T-helper 17 cell (primary cell): ENCODE measurements at regions not wholly inside any gene's neighbourhood (a gene's known extent, or its start where the extent isn't known, plus 50 kb on each side); places are given as distances from the start of the nearest gene placed in this dataset.
"Not testable (repeated sequence)": the region's sequence is repeated elsewhere in the genome, so short reads cannot be mapped to it uniquely, and the experiment has no call there.

ENCODE experiments used
- ATAC-seq: fragments of 150-1000 bp; cut with Tn5 transposase; 2 replicates; pipeline ENCODE4 v1.10.0; 2021; ENCODE audit warnings: mild to moderate bottlenecking, moderate library complexity
- DNase-seq, 3 donors: peaks; one replicate each; pipeline versions ENCODE4 v3.0.0 to v3.0.0-alpha.2; 2020 to 2021
- H3K9me3 ChIP-seq: one replicate; pipeline ENCODE4 v1.7.0; 2013; ENCODE audit warnings: low read length, mild to moderate bottlenecking; ENCODE audit not compliant: control insufficient read depth, poor library complexity, severe bottlenecking
- H3K27ac Mint-ChIP-seq: one replicate; pipeline ENCODE4 v1.8.0; 2022; ENCODE audit warnings: mild to moderate bottlenecking, moderate library complexity, mixed read lengths
- H3K27me3 Mint-ChIP-seq: one replicate; pipeline ENCODE4 v1.8.0; 2022; ENCODE audit warnings: mixed read lengths
- H3K36me3 Mint-ChIP-seq: one replicate; pipeline ENCODE4 v1.8.0; 2022; ENCODE audit warnings: low read depth, mixed read lengths
- H3K4me1 Mint-ChIP-seq: one replicate; pipeline ENCODE4 v1.8.0; 2022; ENCODE audit warnings: mild to moderate bottlenecking, mixed read lengths
- H3K4me3 Mint-ChIP-seq: one replicate; pipeline ENCODE4 v1.8.0; 2022; ENCODE audit warnings: mild to moderate bottlenecking, moderate library complexity, mixed read lengths

DNA sequence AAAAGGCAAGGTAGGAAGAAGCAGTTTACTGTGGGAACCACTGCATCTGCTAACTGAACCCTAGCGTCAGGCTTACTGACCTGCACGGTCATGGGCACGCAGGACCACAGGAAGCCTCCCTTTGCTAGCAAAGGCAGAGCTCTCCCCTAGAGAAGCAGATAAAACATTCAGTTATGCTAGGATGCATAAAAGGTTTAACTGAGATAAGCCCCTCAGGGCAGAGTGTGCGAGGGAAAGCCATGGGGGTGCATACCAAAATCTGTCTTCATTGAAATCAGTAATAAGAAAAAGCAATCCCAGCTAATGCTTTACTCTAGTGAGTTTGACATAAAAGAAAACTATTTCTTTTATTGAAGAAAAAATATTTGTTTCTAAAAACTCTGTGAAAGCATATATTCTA is 2403.7 kb upstream of the C9orf72 start:
- H3K36me3 Mint-ChIP-seq: no peaks in the 10 kb centered on the region
- H3K4me3 Mint-ChIP-seq: no peak overlapping the region
- DNase-seq (no peak), ATAC-seq (no peak)
- H3K27me3 Mint-ChIP-seq: no peaks in the 10 kb centered on the region
- no peak overlapping the region for H3K27ac Mint-ChIP-seq
- no peaks in the 10 kb centered on the region for H3K4me1 Mint-ChIP-seq
- H3K9me3 ChIP-seq: no peaks in the 10 kb centered on the region

DNA sequence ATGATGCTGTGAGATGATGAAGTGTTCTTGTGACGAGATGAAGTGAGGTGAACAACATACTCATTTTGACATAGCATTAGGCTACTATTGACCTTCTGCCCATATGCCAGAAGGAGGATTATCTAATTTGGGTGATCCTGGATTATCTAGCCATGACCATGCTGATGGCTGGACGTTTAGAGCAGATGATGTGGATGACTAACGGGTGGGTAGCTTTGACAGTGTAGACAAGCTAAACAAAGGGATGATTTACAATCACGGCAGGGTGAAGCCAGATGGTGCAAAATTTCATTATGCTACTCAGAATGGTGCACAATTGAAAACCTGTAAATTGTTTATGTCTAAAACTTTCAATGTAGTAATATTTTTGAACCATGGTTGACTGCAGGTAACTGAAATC is 2403.4 kb upstream of the ACO1 start:
- no peak overlapping the region for H3K4me3 Mint-ChIP-seq
- no peaks in the 10 kb centered on the region for H3K4me1 Mint-ChIP-seq
- H3K27me3 Mint-ChIP-seq: no peaks in the 10 kb centered on the region
- ATAC-seq (no peak), DNase-seq (no peak)
- no peaks in the 10 kb centered on the region for H3K9me3 ChIP-seq
- no peak overlapping the region for H3K27ac Mint-ChIP-seq
- H3K36me3 Mint-ChIP-seq: no peaks in the 10 kb centered on the region

DNA sequence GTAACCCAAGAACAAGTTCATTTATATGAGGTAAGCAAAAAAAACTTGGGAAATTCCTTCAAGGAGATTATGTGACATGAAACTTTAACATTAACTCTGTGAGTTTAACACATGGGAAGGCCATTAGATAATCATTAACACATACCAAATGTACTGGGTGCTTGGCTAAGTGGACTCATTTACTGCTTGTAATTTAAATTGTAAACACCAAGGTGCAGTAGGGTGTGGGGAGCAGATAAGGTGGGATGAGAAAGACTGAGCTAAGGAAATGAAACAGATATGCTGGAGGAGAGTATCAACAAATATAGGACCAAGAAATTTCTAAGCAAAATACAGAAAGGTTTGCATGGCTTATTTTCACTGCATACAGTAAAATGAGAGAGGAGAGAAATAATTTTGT is 2384.8 kb upstream of the ACO1 start:
- no peak overlapping the region for H3K27ac Mint-ChIP-seq
- no peak for DNase-seq
- no peaks in the 10 kb centered on the region for H3K4me1 Mint-ChIP-seq
- H3K27me3 Mint-ChIP-seq: no peaks in the 10 kb centered on the region
- no peak for ATAC-seq
- H3K36me3 Mint-ChIP-seq: no peaks in the 10 kb centered on the region
- no peak overlapping the region for H3K4me3 Mint-ChIP-seq
- H3K9me3 ChIP-seq: no peaks in the 10 kb centered on the region

DNA sequence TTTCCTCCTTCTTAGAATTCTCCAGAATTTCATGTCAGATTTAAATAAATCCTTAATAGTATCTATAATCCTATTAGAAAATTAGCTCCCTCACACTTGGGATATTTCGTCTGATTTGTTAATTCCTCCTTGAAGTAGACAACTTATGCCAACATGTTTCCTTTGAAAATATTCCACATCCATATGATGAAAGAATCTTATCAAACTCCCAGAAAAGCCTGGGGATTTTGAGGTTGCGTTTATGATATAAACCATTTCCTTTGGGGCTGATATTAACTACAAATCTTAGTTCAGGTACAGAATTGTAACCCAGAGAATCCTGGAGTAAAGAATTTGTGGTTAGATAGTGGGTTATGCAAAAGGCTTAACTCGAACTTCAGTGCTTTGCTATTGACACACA is 2373.8 kb upstream of the ACO1 start:
- Mint-ChIP-seq H3K27ac (no peak overlapping the region), H3K4me1 (no peaks in the 10 kb centered on the region), H3K4me3 (no peak overlapping the region), H3K36me3 (no peaks in the 10 kb centered on the region), H3K27me3 (no peaks in the 10 kb centered on the region)
- DNase-seq (no peak), ATAC-seq (no peak)
- H3K9me3 ChIP-seq: no peaks in the 10 kb centered on the region

DNA sequence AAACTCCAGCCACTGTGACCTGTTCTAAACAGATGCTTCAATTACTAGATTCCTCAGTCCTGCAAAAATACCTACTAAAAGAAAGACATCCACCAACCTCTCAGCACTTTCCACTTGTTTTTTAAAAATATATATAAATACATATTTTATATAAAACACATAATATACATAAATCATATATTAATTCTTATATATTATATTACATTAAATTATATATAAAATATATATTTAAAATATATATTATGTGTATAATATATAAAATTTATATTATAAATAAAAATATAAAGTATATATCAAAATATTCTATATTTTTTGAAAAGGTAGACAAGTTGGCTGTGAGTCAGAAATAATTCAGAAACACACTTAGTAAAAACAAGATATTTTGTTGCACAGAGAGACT is 2371.8 kb upstream of the ACO1 start:
- H3K27me3 Mint-ChIP-seq: no peaks in the 10 kb centered on the region
- no peaks in the 10 kb centered on the region for H3K4me1 Mint-ChIP-seq
- no peaks in the 10 kb centered on the region for H3K36me3 Mint-ChIP-seq
- H3K9me3 ChIP-seq: no peaks in the 10 kb centered on the region
- DNase-seq (no peak), ATAC-seq (no peak)
- H3K4me3 Mint-ChIP-seq: no peak overlapping the region
- H3K27ac Mint-ChIP-seq: no peak overlapping the region

DNA sequence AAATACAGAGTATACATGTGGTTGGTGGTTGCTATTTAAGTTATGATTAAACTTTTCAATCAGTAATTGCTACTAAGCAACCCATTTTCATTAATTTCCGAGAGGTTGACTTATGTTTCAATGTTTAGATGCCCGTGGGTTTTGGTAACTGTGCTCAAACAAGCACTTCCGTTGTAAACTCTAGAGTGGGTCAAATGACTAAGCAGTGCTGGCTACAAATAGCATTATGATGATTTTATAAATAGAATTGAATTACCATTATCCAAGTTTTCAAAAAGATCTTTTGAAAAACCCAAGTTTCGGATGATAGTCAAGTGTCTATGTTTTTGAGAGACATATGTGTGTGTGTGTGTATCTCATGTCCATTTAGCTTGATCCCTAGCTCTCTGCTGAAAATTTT is 2369.4 kb upstream of the ACO1 start:
- no peak overlapping the region for H3K27ac Mint-ChIP-seq
- no peaks in the 10 kb centered on the region for H3K4me1 Mint-ChIP-seq
- H3K4me3 Mint-ChIP-seq: no peak overlapping the region
- ATAC-seq: no peak
- no peaks in the 10 kb centered on the region for H3K27me3 Mint-ChIP-seq
- no peaks in the 10 kb centered on the region for H3K9me3 ChIP-seq
- no peak for DNase-seq
- H3K36me3 Mint-ChIP-seq: no peaks in the 10 kb centered on the region

DNA sequence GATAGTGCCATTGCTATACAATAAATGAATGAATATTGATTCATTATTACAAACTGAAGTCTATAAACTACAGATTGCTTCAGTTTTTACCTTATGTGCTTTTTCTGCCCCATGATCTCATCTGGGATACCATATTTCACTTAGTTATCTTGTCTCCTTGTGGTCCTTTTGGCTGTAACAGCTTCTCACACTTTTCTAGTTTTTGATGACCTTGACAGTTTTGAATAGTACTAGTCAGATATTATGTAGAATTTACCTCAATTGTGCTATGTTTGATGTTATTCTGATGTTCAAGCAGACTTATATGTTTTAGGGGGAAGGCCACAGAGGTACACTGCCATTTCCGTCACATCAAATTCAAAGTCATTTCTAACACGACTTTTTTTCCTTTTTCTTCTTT is 2364.3 kb upstream of the ACO1 start:
- Mint-ChIP-seq H3K27me3 (no peaks in the 10 kb centered on the region), H3K4me3 (no peak overlapping the region), H3K36me3 (no peaks in the 10 kb centered on the region), H3K4me1 (no peaks in the 10 kb centered on the region), H3K27ac (no peak overlapping the region)
- ATAC-seq (no peak), DNase-seq (no peak)
- no peaks in the 10 kb centered on the region for H3K9me3 ChIP-seq

DNA sequence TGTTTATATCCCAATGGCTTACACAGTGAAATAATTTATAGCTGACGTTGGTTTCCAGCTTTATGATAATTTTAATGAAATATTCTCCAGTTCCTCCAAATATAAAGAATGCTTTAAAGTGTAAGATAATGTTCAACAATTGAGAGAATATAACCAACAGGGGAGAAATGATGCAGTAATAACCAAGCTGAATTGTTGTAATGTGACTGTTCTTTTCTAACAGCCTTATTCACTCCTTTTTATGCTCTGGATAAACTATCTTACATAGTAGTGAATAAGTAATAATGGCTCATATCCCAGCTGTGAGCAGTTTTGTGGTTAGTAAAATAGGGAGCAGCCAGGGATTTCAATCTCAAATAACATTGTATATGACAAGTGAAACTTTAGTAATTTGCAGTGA is 2348.7 kb upstream of the ACO1 start:
- Mint-ChIP-seq H3K27ac (no peak overlapping the region), H3K36me3 (no peaks in the 10 kb centered on the region), H3K4me3 (no peak overlapping the region), H3K27me3 (no peaks in the 10 kb centered on the region), H3K4me1 (no peaks in the 10 kb centered on the region)
- DNase-seq (no peak), ATAC-seq (no peak)
- H3K9me3 ChIP-seq: no peaks in the 10 kb centered on the region

DNA sequence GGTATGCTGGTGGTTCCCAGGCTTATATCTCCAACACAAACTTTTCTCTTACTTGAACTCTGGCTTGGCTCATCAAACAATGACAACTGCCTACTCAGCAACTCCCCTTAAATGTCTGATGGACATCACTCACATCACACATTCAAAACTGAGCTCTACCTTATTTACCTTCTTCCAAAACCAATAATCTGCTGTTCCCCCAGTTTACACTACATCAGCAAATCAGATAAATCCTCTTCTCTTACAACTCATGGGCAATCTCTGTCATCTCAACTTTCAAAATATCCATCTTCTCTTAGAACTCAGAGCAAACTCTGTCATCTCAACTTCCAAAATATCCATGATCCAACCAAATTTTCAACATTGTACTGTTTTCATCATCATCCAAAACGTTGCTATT is 2347.9 kb upstream of the ACO1 start:
- Mint-ChIP-seq H3K36me3 (no peaks in the 10 kb centered on the region), H3K4me3 (no peak overlapping the region), H3K4me1 (no peaks in the 10 kb centered on the region), H3K27ac (no peak overlapping the region), H3K27me3 (no peaks in the 10 kb centered on the region)
- ATAC-seq (no peak), DNase-seq (no peak)
- H3K9me3 ChIP-seq: no peaks in the 10 kb centered on the region

DNA sequence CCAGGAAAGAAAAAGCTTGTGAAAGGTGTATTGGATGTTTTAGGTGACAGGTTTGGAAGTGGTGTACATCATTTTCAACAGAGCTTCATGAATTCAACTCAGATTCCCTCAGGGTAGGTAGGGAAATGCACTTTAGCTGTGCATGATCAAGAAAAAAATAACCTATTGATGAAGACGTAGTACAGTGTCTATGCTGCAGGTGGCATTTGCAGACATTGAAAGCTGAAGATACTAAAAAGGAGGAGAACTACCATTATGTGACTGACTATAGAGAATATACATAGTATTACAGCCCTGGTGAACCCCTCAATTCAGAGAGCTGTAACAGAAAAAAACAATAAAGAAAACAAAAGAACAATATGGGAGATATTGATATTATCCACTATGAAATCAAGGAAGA is 2344.7 kb upstream of the ACO1 start:
- ATAC-seq (no peak), DNase-seq (no peak)
- no peak overlapping the region for H3K27ac Mint-ChIP-seq
- no peaks in the 10 kb centered on the region for H3K9me3 ChIP-seq
- no peaks in the 10 kb centered on the region for H3K4me1 Mint-ChIP-seq
- H3K36me3 Mint-ChIP-seq: no peaks in the 10 kb centered on the region
- no peak overlapping the region for H3K4me3 Mint-ChIP-seq
- H3K27me3 Mint-ChIP-seq: no peaks in the 10 kb centered on the region

DNA sequence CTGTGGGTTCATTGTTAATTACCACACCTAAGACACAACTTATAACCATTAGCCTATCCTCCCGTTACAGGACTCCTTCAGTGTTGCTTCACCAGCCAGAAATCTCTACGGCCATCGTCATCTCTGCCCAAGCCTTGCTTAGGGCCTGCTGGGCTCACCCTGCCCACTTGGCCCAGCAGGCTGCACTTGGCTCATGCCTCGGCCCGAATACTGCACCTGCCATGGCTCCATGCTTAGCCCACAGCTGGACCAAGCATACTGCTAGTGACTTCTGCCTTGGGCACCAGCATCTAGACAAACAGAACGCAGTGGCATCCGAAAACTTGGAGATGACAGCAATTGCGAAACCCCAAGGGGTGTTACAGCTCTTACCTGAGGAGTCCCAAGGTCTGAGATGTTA is 2336.0 kb upstream of the ACO1 start:
- Mint-ChIP-seq H3K27ac (no peak overlapping the region), H3K36me3 (no peaks in the 10 kb centered on the region), H3K4me3 (no peak overlapping the region), H3K4me1 (no peaks in the 10 kb centered on the region), H3K27me3 (no peaks in the 10 kb centered on the region)
- DNase-seq (no peak), ATAC-seq (no peak)
- H3K9me3 ChIP-seq: no peaks in the 10 kb centered on the region

DNA sequence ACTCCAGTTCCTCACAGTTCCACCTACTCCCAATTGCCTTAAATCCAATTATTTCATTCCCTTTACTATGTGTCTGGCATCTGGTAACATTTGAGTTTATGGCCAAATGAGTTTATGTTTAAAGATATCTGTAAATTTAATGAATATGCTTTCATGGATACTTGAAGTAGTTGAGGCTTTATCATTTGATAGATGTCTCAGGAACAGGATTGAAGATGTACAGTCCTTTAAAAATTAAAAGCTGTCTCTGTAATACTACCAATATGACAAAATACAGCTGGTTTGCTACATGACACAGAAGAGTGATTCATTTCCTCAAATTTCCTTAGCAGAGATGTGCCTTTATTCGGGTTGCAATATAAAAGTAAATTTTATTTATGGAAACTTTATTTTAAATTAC is 2326.0 kb upstream of the ACO1 start:
- no peaks in the 10 kb centered on the region for H3K27me3 Mint-ChIP-seq
- no peak overlapping the region for H3K27ac Mint-ChIP-seq
- DNase-seq (no peak), ATAC-seq (no peak)
- H3K9me3 ChIP-seq: no peaks in the 10 kb centered on the region
- H3K4me3 Mint-ChIP-seq: no peak overlapping the region
- H3K36me3 Mint-ChIP-seq: no peaks in the 10 kb centered on the region
- no peaks in the 10 kb centered on the region for H3K4me1 Mint-ChIP-seq

DNA sequence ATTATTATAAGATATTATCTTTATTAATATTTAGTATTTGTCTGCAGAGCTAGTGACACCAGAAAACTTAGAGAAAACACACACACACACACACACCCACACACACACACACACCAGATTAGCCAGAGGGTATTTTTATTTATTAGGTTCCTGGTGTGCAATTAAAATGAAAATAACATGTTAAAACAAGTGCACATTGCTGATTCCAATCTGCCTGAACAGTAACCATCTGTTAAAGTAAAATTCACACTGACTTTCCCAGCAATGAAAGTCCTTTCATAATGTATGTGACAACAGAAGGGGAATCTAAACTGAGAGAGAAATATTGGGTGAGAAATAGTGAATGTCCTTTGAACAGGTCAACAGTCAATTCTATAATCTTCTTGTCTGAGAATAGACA is 2323.5 kb upstream of the ACO1 start:
- DNase-seq: no peak
- H3K4me1 Mint-ChIP-seq: no peaks in the 10 kb centered on the region
- ATAC-seq: no peak
- no peaks in the 10 kb centered on the region for H3K9me3 ChIP-seq
- no peak overlapping the region for H3K4me3 Mint-ChIP-seq
- no peaks in the 10 kb centered on the region for H3K27me3 Mint-ChIP-seq
- no peaks in the 10 kb centered on the region for H3K36me3 Mint-ChIP-seq
- no peak overlapping the region for H3K27ac Mint-ChIP-seq

DNA sequence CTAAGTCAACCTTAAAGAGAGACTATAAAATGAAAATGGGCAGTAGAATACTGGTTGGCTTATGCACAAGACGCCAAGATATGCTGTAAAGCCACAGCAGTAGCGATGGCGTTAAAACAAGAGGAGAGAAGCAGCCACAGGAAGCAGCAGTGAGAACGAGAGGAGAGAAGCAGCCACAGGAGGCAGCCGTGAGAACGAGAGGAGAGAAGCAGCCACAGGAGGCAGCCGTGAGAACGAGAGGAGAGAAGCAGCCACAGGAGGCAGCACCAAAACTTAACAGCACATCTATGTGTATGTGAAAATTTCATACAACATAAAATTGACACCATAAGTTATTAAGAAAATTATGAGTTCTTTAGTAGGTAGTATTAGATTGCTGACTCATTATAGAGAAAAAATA is 2318.6 kb upstream of the ACO1 start:
- Mint-ChIP-seq H3K4me3 (no peak overlapping the region), H3K27ac (no peak overlapping the region), H3K36me3 (no peaks in the 10 kb centered on the region), H3K27me3 (no peaks in the 10 kb centered on the region), H3K4me1 (no peaks in the 10 kb centered on the region)
- DNase-seq: no peak
- H3K9me3 ChIP-seq: no peaks in the 10 kb centered on the region
- ATAC-seq: no peak

DNA sequence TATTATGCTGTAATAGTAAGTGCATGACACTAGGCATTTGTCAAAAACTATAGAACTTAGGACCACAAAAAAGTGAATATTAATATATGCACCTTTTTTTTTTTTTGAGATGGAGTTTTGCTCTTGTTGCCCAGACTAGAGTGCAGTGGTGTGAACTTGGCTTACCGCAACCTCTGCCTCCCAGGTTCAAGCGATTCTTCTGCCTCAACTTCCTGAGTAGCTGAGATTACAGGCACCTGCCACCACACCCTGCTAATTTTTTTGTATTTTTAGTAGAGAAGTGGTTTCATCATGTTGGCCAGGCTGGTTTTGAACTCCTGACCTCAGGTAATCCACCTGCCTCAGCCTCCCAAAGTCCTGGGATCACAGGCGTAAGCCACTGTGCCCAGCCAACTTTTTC is 2315.2 kb upstream of the ACO1 start:
- not testable (repeated sequence) for ATAC-seq, H3K27ac Mint-ChIP-seq, H3K27me3 Mint-ChIP-seq, H3K4me3 Mint-ChIP-seq, H3K4me1 Mint-ChIP-seq, DNase-seq, H3K9me3 ChIP-seq, H3K36me3 Mint-ChIP-seq
